ENCODE measurements at regions not wholly inside any gene's neighbourhood (a gene's known extent, or its start where the extent isn't known, plus 50 kb on each side); places are given as distances from the start of the nearest gene placed in this dataset.
A peak's percentile ranks its signal among the peaks of the same experiment; 100 is the strongest.

- no peak for DNase-seq
- H3K4me3 ChIP-seq (ENCODE audit: insufficient read depth, low read depth, low read length), result no peak overlapping the region
- H3K36me3 ChIP-seq (replicated peaks; ENCODE audit: control insufficient read depth, insufficient read depth, low read length), result no peaks in the 10 kb centered on the region
- no peaks in the 10 kb centered on the region for H3K27me3 ChIP-seq (ENCODE audit: control insufficient read depth, insufficient read depth, low read length)
These were observed 83.0 kb upstream of the DAP start for GRCh38 chr5:10844016-10844415.

GRCh38 chr5:10842823-10843222 lies 81.8 kb upstream of the DAP start:
- Histone ChIP-seq H3K27me3 (ENCODE audit: control insufficient read depth, insufficient read depth, low read length) (no peaks in the 10 kb centered on the region), H3K4me3 (ENCODE audit: insufficient read depth, low read depth, low read length) (no peak overlapping the region), H3K36me3 (replicated peaks; ENCODE audit: control insufficient read depth, insufficient read depth, low read length) (no peaks in the 10 kb centered on the region)
- DNase-seq, result no peak

- Histone ChIP-seq H3K36me3 (replicated peaks; ENCODE audit: control insufficient read depth, insufficient read depth, low read length) (no peaks in the 10 kb centered on the region), H3K4me3 (ENCODE audit: insufficient read depth, low read depth, low read length) (no peak overlapping the region), H3K27me3 (ENCODE audit: control insufficient read depth, insufficient read depth, low read length) (no peaks in the 10 kb centered on the region)
- DNase-seq, result no peak
These were observed 79.0 kb upstream of the DAP start for GRCh38 chr5:10839916-10840599.

- Histone ChIP-seq H3K4me3 (ENCODE audit: insufficient read depth, low read depth, low read length) (no peak overlapping the region), H3K27me3 (ENCODE audit: control insufficient read depth, insufficient read depth, low read length) (no peaks in the 10 kb centered on the region), H3K36me3 (replicated peaks; ENCODE audit: control insufficient read depth, insufficient read depth, low read length) (no peaks in the 10 kb centered on the region)
- DNase-seq, result no peak
These were observed 78.1 kb upstream of the DAP start for GRCh38 chr5:10839118-10839517.

- H3K27me3 ChIP-seq (ENCODE audit: control insufficient read depth, insufficient read depth, low read length), result no peaks in the 10 kb centered on the region
These were observed 77.0 kb upstream of the DAP start for GRCh38 chr5:10838038-10838437.

GRCh38 chr5:10836986-10837385 lies 76.0 kb upstream of the DAP start:
- H3K4me3 ChIP-seq (ENCODE audit: insufficient read depth, low read depth, low read length), result no peak overlapping the region
- H3K36me3 ChIP-seq (replicated peaks; ENCODE audit: control insufficient read depth, insufficient read depth, low read length), result no peaks in the 10 kb centered on the region
- DNase-seq, result no peak

More at GRCh38 chr5:10838038-10838437, 77.0 kb upstream of the DAP start:
- Histone ChIP-seq H3K36me3 (replicated peaks; ENCODE audit: control insufficient read depth, insufficient read depth, low read length) (no peaks in the 10 kb centered on the region), H3K4me3 (ENCODE audit: insufficient read depth, low read depth, low read length) (no peak overlapping the region)
- no peak for DNase-seq

GRCh38 chr5:10834695-10835094 lies 73.7 kb upstream of the DAP start:
- Histone ChIP-seq H3K27me3 (ENCODE audit: control insufficient read depth, insufficient read depth, low read length) (no peaks in the 10 kb centered on the region), H3K36me3 (replicated peaks; ENCODE audit: control insufficient read depth, insufficient read depth, low read length) (no peaks in the 10 kb centered on the region), H3K4me3 (ENCODE audit: insufficient read depth, low read depth, low read length) (no peak overlapping the region)
- DNase-seq, result no peak

More at GRCh38 chr5:10836986-10837385, 76.0 kb upstream of the DAP start:
- no peaks in the 10 kb centered on the region for H3K27me3 ChIP-seq (ENCODE audit: control insufficient read depth, insufficient read depth, low read length)

GRCh38 chr5:10832987-10833386 lies 72.0 kb upstream of the DAP start:
- Histone ChIP-seq H3K4me3 (ENCODE audit: insufficient read depth, low read depth, low read length) (no peak overlapping the region), H3K27me3 (ENCODE audit: control insufficient read depth, insufficient read depth, low read length) (no peaks in the 10 kb centered on the region), H3K36me3 (replicated peaks; ENCODE audit: control insufficient read depth, insufficient read depth, low read length) (no peaks in the 10 kb centered on the region)
- no peak for DNase-seq

GRCh38 chr5:10832421-10832820 lies 71.4 kb upstream of the DAP start:
- DNase-seq, result no peak
- H3K36me3 ChIP-seq (replicated peaks; ENCODE audit: control insufficient read depth, insufficient read depth, low read length), result no peaks in the 10 kb centered on the region
- H3K27me3 ChIP-seq (ENCODE audit: control insufficient read depth, insufficient read depth, low read length), result no peaks in the 10 kb centered on the region
- no peak overlapping the region for H3K4me3 ChIP-seq (ENCODE audit: insufficient read depth, low read depth, low read length)

- H3K36me3 ChIP-seq (replicated peaks; ENCODE audit: control insufficient read depth, insufficient read depth, low read length), result no peaks in the 10 kb centered on the region
- no peak for DNase-seq
- no peak overlapping the region for H3K4me3 ChIP-seq (ENCODE audit: insufficient read depth, low read depth, low read length)
- H3K27me3 ChIP-seq (ENCODE audit: control insufficient read depth, insufficient read depth, low read length), result no peaks in the 10 kb centered on the region
These were observed 70.4 kb upstream of the DAP start for GRCh38 chr5:10831419-10831818.

- no peak overlapping the region for H3K4me3 ChIP-seq (ENCODE audit: insufficient read depth, low read depth, low read length)
- DNase-seq, result no peak
- H3K27me3 ChIP-seq (ENCODE audit: control insufficient read depth, insufficient read depth, low read length), result no peaks in the 10 kb centered on the region
- H3K36me3 ChIP-seq (replicated peaks; ENCODE audit: control insufficient read depth, insufficient read depth, low read length), result no peaks in the 10 kb centered on the region
These were observed 67.2 kb upstream of the DAP start for GRCh38 chr5:10828241-10828640.

- no peak overlapping the region for H3K4me3 ChIP-seq (ENCODE audit: insufficient read depth, low read depth, low read length)
- no peaks in the 10 kb centered on the region for H3K27me3 ChIP-seq (ENCODE audit: control insufficient read depth, insufficient read depth, low read length)
- no peaks in the 10 kb centered on the region for H3K36me3 ChIP-seq (replicated peaks; ENCODE audit: control insufficient read depth, insufficient read depth, low read length)
- DNase-seq, result no peak
These were observed 66.5 kb upstream of the DAP start for GRCh38 chr5:10827571-10827970.

GRCh38 chr5:10826971-10827370 lies 65.9 kb upstream of the DAP start:
- DNase-seq, result no peak
- Histone ChIP-seq H3K4me3 (ENCODE audit: insufficient read depth, low read depth, low read length) (no peak overlapping the region), H3K27me3 (ENCODE audit: control insufficient read depth, insufficient read depth, low read length) (no peaks in the 10 kb centered on the region), H3K36me3 (replicated peaks; ENCODE audit: control insufficient read depth, insufficient read depth, low read length) (no peaks in the 10 kb centered on the region)

GRCh38 chr5:10825897-10826644 lies 65.0 kb upstream of the DAP start:
- Histone ChIP-seq H3K27me3 (ENCODE audit: control insufficient read depth, insufficient read depth, low read length) (no peaks in the 10 kb centered on the region), H3K36me3 (replicated peaks; ENCODE audit: control insufficient read depth, insufficient read depth, low read length) (no peaks in the 10 kb centered on the region), H3K4me3 (ENCODE audit: insufficient read depth, low read depth, low read length) (no peak overlapping the region)
- DNase-seq, result peak; percentile 52

GRCh38 chr5:10812218-10812617 lies 51.2 kb upstream of the DAP start:
- H3K27me3 ChIP-seq (ENCODE audit: control insufficient read depth, insufficient read depth, low read length), result no peaks in the 10 kb centered on the region
- no peak for DNase-seq
- no peaks in the 10 kb centered on the region for H3K36me3 ChIP-seq (replicated peaks; ENCODE audit: control insufficient read depth, insufficient read depth, low read length)
- H3K4me3 ChIP-seq (ENCODE audit: insufficient read depth, low read depth, low read length), result no peak overlapping the region
